Vagina (tissue), 2 donors: ENCODE measurements at regions not wholly inside any gene's neighbourhood (a gene's known extent, or its start where the extent isn't known, plus 50 kb on each side); places are given as distances from the start of the nearest gene placed in this dataset.
"Not testable (repeated sequence)": the region's sequence is repeated elsewhere in the genome, so short reads cannot be mapped to it uniquely, and the experiment has no call there.

Experiments used
- DNase-seq, 2 donors: peaks; one replicate each; pipeline ENCODE4 v3.0.0-alpha.2; 2017; ENCODE audit errors: extremely low spot score in 2 of 2
- H3K27ac ChIP-seq: fragments of 200-600 bp; sonication (generic); one replicate; pipeline ENCODE4 v1.5.1; 2019
- H3K27me3 ChIP-seq: fragments of 200-600 bp; sonication (generic); one replicate; pipeline ENCODE4 v1.5.1; 2019
- H3K36me3 ChIP-seq, 2 donors: fragments of 200-600 bp; sonication (generic); one replicate each; pipeline ENCODE4 v1.5.1; 2017 to 2019
- H3K4me1 ChIP-seq: fragments of 200-600 bp; sonication (generic); one replicate; pipeline ENCODE4 v1.5.1; 2019
- H3K4me3 ChIP-seq, 2 donors: fragments of 200-600 bp; sonication (generic); 1 replicate in 1 of 2; 2 replicates in 1 of 2; pipeline ENCODE4 v1.5.1; 2016 to 2019
- H3K9me3 ChIP-seq: fragments of 200-600 bp; sonication (generic); one replicate; pipeline ENCODE4 v1.5.1; 2019
- CTCF ChIP-seq, 3 experiments: fragments of 450-650 bp in 2 of 3; fragments of 200-600 bp in 1 of 3; sonication (generic) in 1 of 3; IDR thresholded peaks; one replicate each; pipeline ENCODE4 v1.5.1; 2017 to 2019; ENCODE audit warnings: antibody characterized with exemption in 3 of 3, mild to moderate bottlenecking in 2 of 3, moderate library complexity in 2 of 3
- POLR2A ChIP-seq, 2 donors: fragments of 450-650 bp; IDR thresholded peaks; one replicate each; pipeline ENCODE4 v1.6.1; 2017; ENCODE audit warnings: antibody characterized with exemption in 2 of 2, mild to moderate bottlenecking in 2 of 2, moderate library complexity in 2 of 2
- POLR2AphosphoS5 ChIP-seq, 2 donors: sonication (generic); formaldehyde crosslinking; IDR thresholded peaks; one replicate each; pipeline ENCODE4 v1.9.0; 2017; ENCODE audit warnings: antibody characterized with exemption in 2 of 2, mild to moderate bottlenecking in 2 of 2, low read depth in 1 of 2; ENCODE audit not compliant: insufficient read depth in 1 of 2
- intact Hi-C: fragments of 100-400 bp; cut with DNase I; formaldehyde crosslinking; loops from one replicate; pipeline ENCODE4 v1.15.1; 2023

GRCh38 chrX:1118572-1119199 lies 93.8 kb downstream of the CRLF2 start:
- Histone ChIP-seq H3K27ac (no peak overlapping the region), H3K9me3 (no peaks in the 10 kb centered on the region), H3K36me3 (no peaks in the 10 kb centered on the region), H3K4me1 (no peaks in the 10 kb centered on the region), H3K27me3 (no peaks in the 10 kb centered on the region), H3K4me3 (no peak overlapping the region)
- DNase-seq: no peak
- intact Hi-C loops: no loop called here
- no peak for TF ChIP-seq POLR2AphosphoS5 (IDR thresholded peaks at IDR 0.05; ENCODE audit: insufficient read depth in 1 of 2, low read depth in 1 of 2)

- H3K4me3 ChIP-seq, H3K9me3 ChIP-seq, DNase-seq, H3K27ac ChIP-seq, H3K4me1 ChIP-seq, H3K36me3 ChIP-seq, H3K27me3 ChIP-seq, intact Hi-C loops: not testable (repeated sequence)
Measured at GRCh38 chrX:1115411-1115810, 97.0 kb downstream of the CRLF2 start.

- Histone ChIP-seq H3K4me3 (no peak overlapping the region), H3K36me3 (no peaks in the 10 kb centered on the region), H3K27me3 (no peaks in the 10 kb centered on the region), H3K4me1 (no peaks in the 10 kb centered on the region), H3K27ac (no peak overlapping the region), H3K9me3 (no peaks in the 10 kb centered on the region)
- intact Hi-C loops: no loop called here
- no peak for DNase-seq
- TF ChIP-seq POLR2A (IDR thresholded peaks at IDR 0.05) (no peak), POLR2AphosphoS5 (IDR thresholded peaks at IDR 0.05; ENCODE audit: insufficient read depth in 1 of 2, low read depth in 1 of 2) (no peak), CTCF (IDR thresholded peaks at IDR 0.05) (no peak)
Measured at GRCh38 chrX:1112321-1112720, 100.1 kb downstream of the CRLF2 start.

GRCh38 chrX:1111601-1112300 lies 100.7 kb downstream of the CRLF2 start:
- Histone ChIP-seq H3K4me1 (no peaks in the 10 kb centered on the region), H3K36me3 (no peaks in the 10 kb centered on the region), H3K27ac (no peak overlapping the region), H3K27me3 (no peaks in the 10 kb centered on the region), H3K9me3 (no peaks in the 10 kb centered on the region), H3K4me3 (no peak overlapping the region)
- intact Hi-C loops: no loop called here
- TF ChIP-seq POLR2AphosphoS5 (IDR thresholded peaks at IDR 0.05; ENCODE audit: insufficient read depth in 1 of 2, low read depth in 1 of 2) (no peak), CTCF (IDR thresholded peaks at IDR 0.05) (no peak), POLR2A (IDR thresholded peaks at IDR 0.05) (no peak)
- DNase-seq: no peak

- Histone ChIP-seq H3K27me3 (no peaks in the 10 kb centered on the region), H3K4me3 (no peak overlapping the region), H3K9me3 (no peaks in the 10 kb centered on the region), H3K36me3 (no peaks in the 10 kb centered on the region), H3K4me1 (no peaks in the 10 kb centered on the region), H3K27ac (no peak overlapping the region)
- intact Hi-C loops: no loop called here
- no peak for TF ChIP-seq POLR2AphosphoS5 (IDR thresholded peaks at IDR 0.05; ENCODE audit: insufficient read depth in 1 of 2, low read depth in 1 of 2)
- TF ChIP-seq POLR2A (IDR thresholded peaks at IDR 0.05): no peak
- no peak for TF ChIP-seq CTCF (IDR thresholded peaks at IDR 0.05)
- no peak for DNase-seq
Measured at GRCh38 chrX:1109580-1110119, 102.8 kb downstream of the CRLF2 start.
